ENCODE measurements at regions not wholly inside any gene's neighbourhood (a gene's known extent, or its start where the extent isn't known, plus 50 kb on each side); places are given as distances from the start of the nearest gene placed in this dataset.
"Not testable (repeated sequence)": the region's sequence is repeated elsewhere in the genome, so short reads cannot be mapped to it uniquely, and the experiment has no call there.

DNA sequence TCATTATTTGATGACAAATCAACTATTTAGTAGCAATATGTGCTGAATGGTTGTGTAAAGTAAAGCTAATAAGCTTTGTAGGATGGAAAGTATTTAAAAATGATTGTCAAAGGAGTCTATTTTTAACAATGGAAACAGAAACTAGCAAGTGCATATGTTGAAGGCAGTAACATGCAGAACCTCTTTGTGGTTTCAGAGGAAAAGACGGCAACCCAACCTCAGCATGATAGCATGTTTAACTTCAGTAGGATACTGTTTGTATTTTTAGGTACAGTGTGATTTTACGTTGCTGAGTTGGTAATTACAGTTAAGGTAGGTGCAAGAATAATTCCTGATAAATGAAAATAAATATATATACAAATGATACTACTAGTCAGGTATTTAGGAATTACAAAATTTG, 289.7 kb downstream of the RBMY1J start:
- H3K9ac ChIP-seq (ENCODE audit: low read length); H3K9me2 ChIP-seq (ENCODE audit: low read depth, low read length); H3F3A ChIP-seq (ENCODE audit: insufficient read depth, low read length); H3K79me2 ChIP-seq (ENCODE audit: insufficient read depth, low read length); H3K27ac ChIP-seq (ENCODE audit: low read depth, low read length, poor library complexity, severe bottlenecking); H4K20me1 ChIP-seq (ENCODE audit: insufficient read depth, low read length); H2AFZ ChIP-seq (ENCODE audit: low read length); H3K36me3 ChIP-seq (ENCODE audit: insufficient read depth, low read length); H3K4me1 ChIP-seq (ENCODE audit: insufficient read depth, low read length, severe bottlenecking); H3K4me3 ChIP-seq (ENCODE audit: low read depth, low read length, poor library complexity, severe bottlenecking); H3K27me3 ChIP-seq (ENCODE audit: insufficient read depth, low read length); H3K4me2 ChIP-seq (ENCODE audit: low read length); H3K9me3 ChIP-seq (ENCODE audit: low read length): not testable (repeated sequence)

- Histone ChIP-seq H3K27ac (ENCODE audit: low read depth, low read length, poor library complexity, severe bottlenecking) (peak overlapping the region; percentile 28), H3K79me2 (ENCODE audit: insufficient read depth, low read length) (no peaks in the 10 kb centered on the region), H3F3A (ENCODE audit: insufficient read depth, low read length) (no peaks in the 10 kb centered on the region), H3K9me3 (ENCODE audit: low read length) (no peaks in the 10 kb centered on the region), H2AFZ (ENCODE audit: low read length) (no peak overlapping the region), H3K4me1 (ENCODE audit: insufficient read depth, low read length, severe bottlenecking) (peaks cover 26% of the 10 kb centered on the region), H4K20me1 (ENCODE audit: insufficient read depth, low read length) (no peaks in the 10 kb centered on the region), H3K36me3 (ENCODE audit: insufficient read depth, low read length) (no peaks in the 10 kb centered on the region), H3K27me3 (ENCODE audit: insufficient read depth, low read length) (no peaks in the 10 kb centered on the region), H3K4me3 (ENCODE audit: low read depth, low read length, poor library complexity, severe bottlenecking) (no peak overlapping the region), H3K9ac (ENCODE audit: low read length) (no peak overlapping the region), H3K4me2 (ENCODE audit: low read length) (no peak overlapping the region), H3K9me2 (ENCODE audit: low read depth, low read length) (no peaks in the 10 kb centered on the region)
- no peak for TF ChIP-seq EZH2 (IDR thresholded peaks at IDR 0.05; ENCODE audit: borderline replicate concordance, low read length)
- TF ChIP-seq CTCF (IDR thresholded peaks at IDR 0.05; ENCODE audit: low read length) = no peak
These were observed 256.3 kb upstream of the BPY2 start for GRCh38 chrY:22727753-22728152.

- Histone ChIP-seq H3K4me1 (ENCODE audit: insufficient read depth, low read length, severe bottlenecking) (peaks cover 26% of the 10 kb centered on the region), H3K27ac (ENCODE audit: low read depth, low read length, poor library complexity, severe bottlenecking) (peak overlapping the region; percentile 81)
- H3K9ac ChIP-seq (ENCODE audit: low read length); H3F3A ChIP-seq (ENCODE audit: insufficient read depth, low read length); H2AFZ ChIP-seq (ENCODE audit: low read length); H3K36me3 ChIP-seq (ENCODE audit: insufficient read depth, low read length); H3K27me3 ChIP-seq (ENCODE audit: insufficient read depth, low read length); H3K4me3 ChIP-seq (ENCODE audit: low read depth, low read length, poor library complexity, severe bottlenecking); H3K9me2 ChIP-seq (ENCODE audit: low read depth, low read length); H3K79me2 ChIP-seq (ENCODE audit: insufficient read depth, low read length); H3K4me2 ChIP-seq (ENCODE audit: low read length); H4K20me1 ChIP-seq (ENCODE audit: insufficient read depth, low read length); H3K9me3 ChIP-seq (ENCODE audit: low read length): not testable (repeated sequence)
These were observed 252.2 kb upstream of the BPY2 start for GRCh38 chrY:22731897-22732296.
